Globus pallidus (tissue), 1 donor: ENCODE measurements at regions not wholly inside any gene's neighbourhood (a gene's known extent, or its start where the extent isn't known, plus 50 kb on each side); places are given as distances from the start of the nearest gene placed in this dataset.
"Not testable (repeated sequence)": the region's sequence is repeated elsewhere in the genome, so short reads cannot be mapped to it uniquely, and the experiment has no call there.

Experiments used
- DNase-seq: peaks from one replicate; pipeline ENCODE4 v3.0.0-alpha.2; 2015; ENCODE audit warnings: low spot score

DNA sequence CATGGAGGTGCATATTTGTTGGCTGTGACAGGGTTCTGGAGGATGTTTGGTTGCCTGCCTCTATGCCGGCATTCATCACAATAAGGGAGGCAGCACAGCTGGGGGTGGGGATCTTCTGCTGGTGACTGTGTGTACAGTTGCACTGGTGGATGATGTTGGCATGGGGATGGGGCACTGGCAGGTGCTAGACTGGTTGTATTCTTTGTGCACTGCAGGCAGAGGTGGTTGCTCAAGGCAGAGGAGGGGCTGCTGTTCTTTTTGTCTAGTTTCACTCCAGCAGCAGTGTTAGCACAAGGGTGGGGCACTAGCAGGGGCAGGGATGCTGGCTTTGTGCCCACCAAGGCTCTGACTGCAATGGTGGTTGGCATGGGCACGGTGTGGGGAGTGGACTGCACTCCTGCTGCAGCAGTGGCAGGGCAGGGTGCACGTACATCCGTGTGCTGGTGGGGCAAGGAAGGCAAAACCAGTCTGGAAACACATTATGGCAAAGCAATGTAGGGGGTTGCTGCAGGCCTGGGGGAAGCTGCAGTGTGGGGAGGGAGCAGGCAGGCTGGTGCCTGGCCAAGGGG lies 69.3 kb downstream of the ISOC1 start:
- DNase-seq: no peak

DNA sequence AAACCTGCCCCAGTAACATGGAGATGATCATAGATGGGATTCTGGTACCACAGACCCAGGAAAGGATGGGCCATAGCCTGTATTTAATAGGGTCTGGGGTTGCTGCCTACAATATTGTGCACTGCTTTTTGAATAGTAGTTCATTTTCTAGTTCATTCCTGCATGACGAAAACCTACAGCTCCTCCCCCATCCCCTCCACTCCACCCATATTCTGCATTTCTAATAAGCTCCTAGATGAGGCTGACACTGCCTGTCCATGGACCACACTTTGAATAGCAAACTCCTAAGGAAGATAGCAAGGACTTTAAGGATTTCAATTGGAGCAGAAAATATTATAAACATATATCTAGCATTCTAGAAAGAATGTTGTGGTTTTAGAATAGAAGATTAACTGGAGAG lies 75.5 kb downstream of the ISOC1 start:
- no peak for DNase-seq

DNA sequence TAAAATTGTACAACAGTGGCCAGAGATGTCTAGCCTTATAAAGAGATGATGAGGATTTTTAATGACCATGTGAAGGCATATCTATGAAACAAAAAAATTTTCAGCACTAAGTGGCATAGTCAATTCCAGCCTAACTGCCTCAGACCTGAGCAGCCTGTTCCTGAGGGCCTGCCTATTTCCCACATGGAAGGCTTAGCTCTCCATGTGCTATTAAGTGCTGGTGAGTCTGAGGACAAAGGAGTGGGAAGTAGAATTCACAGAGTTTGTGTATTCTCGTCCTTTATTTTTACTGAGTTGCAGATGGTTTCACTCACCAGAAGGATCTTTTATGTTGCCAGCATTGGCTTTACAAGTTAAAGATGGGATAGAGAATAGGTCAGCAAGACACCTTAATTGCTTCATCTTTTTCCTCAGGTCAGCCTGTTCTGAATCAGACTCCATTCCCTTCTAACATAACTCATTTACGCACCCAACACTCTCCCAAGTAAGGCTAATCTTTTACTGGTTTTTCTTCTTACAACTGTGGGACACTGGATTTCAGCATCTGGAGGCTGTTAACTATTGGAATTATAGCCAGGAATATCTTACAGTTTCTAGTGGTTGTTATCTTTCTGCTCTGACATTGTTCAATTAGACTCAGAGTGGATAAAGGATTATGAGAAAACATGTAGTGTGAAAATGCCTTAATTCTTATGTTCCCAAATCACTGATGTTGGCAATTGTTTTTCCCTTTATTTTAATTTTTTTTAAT lies 76.8 kb downstream of the ISOC1 start:
- no peak for DNase-seq

DNA sequence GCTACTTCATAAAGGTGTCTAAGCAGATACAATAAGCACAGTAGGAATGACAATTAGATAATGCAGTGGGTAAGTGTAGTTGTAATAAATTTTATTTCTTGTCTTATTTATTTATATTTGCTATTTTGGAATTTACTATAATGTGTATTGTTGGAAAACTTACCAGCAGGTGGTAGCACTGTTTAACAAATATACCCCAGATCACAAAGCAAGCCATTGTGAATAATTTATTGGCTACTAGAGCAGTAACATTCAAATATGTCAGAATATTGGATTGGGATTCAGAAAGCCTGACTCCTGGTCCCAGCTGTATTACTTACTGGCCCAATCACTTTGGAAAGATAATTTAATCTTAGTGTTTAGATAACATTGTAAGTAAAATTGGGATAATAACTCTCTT lies 78.0 kb downstream of the ISOC1 start:
- peak; percentile 74 for DNase-seq

DNA sequence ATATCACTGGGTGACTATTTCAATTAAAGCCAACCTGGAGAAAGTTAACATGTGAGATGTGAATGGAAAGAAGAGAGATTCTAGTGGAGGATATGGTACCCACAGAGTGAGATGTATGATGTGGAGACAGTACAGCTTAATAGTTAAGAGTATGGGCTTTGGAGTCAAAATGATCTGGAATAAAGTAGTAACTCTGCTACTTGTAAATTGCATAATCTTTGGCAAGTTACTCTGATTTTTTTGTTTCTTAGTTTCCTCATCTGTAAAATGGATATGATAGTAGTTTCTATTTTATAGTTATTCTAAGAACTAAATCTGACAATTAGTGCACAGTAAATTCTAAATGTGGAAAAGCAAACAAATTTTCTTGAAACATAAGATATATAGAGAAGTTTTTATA lies 79.2 kb downstream of the ISOC1 start:
- no peak for DNase-seq

DNA sequence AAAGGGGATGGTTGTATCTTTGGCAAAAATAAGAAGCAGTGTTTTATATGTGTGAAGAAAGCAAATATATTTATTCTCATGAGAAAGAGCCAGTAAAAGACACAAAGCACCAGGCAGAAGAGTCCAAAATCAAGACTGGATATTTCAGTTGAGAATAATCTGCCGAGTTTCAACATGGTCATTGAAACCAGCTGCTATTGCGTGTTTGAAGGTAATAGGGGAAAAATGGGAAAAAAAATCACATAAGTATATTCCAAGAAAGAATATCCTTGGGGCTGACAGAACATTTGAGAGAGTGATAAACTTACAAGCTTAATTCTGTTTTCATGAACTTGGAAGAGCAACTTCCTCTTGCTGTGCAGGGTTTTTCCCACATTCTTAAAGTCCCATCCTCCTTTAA lies 79.9 kb downstream of the ISOC1 start:
- DNase-seq: no peak

DNA sequence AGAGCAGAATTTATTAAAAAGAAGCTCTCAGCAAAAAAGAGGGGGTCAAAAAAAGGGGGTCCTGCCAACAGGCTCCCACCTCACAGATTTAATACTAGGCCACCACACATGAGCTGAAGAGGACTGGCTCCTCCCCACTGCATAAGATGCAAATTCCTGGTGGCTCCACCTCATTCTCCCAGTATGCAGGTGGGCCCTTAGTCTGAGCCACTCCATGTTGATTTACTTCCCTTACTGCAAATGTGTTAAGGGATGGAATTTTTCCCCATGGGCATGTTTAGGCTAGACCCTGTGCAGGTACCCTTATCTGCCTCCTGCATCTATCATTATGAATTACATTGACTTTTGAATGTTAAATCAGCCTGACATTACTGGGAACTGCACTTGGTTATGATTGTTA lies 82.9 kb downstream of the ISOC1 start:
- DNase-seq: no peak

DNA sequence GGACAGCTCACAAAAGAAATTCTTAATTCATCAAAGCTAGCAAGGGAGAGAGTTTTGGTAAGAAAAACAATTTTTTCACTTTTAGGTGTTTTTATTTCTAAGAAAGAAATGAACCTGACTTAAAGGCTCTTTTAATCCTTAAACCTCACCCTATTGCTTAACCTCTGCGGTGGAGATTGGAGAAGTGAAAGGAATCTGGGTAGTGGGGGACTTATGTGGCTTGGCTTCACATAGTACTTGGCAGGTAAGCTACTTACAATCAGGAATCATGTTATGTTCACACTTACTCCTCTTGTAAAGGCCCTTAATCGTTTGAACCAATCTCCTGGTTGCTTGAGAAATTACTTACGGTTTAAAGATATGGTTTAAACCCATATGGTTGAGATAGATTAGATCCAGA lies 104.8 kb downstream of the ISOC1 start:
- no peak for DNase-seq

DNA sequence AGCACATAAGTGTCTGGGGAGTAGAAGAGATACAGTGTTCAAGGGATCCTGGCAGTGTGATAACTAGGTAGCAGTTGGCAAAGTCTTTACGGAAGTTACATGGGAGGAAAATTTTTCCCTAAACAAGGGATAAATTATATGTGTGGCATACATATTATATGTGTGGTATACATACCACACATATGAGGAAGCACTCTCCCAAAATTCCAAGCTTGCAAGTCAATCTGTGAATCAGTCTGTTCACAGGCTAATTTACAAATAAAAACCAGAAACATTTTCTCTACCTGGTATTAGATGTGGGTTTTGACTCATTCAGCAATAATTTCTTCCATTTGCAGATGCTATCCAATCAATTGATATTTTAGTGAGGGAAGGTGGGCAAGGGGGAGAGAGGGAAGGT lies 110.0 kb downstream of the ISOC1 start:
- DNase-seq: no peak

DNA sequence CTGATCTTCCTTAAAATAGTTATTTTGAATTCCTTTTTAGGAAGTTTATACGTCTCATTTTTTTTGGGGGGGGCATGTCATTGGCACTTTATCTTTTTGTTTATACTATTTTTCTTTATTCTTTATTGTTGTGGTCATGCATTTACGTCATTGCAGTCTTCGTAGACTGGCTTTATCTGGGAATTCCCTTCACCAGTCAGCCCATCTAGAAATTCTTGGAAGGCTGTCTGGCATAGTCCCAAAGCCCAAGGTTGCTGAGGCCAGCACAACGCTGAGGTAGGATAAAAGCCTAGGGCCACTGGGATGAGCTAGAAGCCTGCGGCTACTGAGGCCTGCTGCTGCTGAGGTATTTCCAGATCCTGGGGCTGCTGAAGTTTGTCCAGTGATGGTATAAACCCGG lies 121.5 kb downstream of the ISOC1 start:
- no peak for DNase-seq

DNA sequence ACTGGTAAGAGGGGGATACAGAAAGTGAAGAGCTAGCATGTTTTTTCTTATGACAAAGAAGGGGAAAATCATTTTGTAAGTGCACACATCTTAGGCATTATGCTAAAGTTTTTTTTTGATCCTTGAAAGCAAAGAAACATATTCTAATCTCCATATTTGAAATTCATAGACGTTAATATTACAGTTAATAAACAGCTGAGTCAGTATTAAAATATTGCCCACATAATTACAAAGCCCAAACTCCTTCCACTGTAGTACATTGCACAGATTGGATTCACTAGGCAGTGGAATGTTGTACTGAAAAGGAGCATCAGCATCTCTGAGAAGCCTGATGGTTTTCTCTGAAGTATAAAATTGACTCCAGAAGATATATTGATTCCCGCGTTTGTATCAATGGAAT lies 122.6 kb downstream of the ISOC1 start:
- DNase-seq: no peak

DNA sequence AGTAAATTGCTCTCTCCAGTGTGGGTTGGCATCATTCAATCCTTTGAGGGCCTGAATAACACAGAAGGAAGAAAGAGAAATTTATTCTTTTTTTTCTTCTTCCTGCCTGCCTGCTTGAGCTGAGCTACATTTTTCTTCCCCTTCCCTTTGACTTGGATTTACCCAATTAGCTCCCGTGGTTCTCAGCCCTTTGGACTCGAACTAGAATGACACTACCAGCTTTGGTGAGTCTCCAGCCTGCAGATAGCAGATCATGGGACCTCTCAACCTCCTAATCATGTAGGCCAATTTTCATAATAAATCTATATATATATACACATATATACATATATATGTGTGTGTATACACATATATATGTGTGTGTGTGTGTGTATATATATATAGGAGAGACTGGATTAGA lies 128.6 kb downstream of the ISOC1 start:
- DNase-seq: no peak

DNA sequence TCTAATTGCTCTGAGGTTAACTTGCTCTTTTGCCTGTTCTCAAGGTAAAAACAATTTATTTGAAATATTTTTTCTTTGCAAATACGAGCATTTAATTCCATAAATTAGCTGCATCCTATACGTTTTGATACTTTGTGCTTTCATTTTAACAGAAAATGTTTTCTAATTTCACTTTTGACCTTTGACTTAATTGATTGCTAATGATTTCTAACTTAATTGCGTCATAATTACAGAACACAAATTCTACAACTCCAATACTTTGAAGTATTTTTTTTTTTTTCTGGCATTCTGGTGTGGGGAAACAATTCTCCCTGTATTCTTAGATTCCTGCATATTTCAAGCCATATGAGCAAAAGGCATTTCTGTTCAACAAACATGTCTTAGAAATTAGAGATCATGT lies 134.0 kb downstream of the ISOC1 start:
- no peak for DNase-seq

DNA sequence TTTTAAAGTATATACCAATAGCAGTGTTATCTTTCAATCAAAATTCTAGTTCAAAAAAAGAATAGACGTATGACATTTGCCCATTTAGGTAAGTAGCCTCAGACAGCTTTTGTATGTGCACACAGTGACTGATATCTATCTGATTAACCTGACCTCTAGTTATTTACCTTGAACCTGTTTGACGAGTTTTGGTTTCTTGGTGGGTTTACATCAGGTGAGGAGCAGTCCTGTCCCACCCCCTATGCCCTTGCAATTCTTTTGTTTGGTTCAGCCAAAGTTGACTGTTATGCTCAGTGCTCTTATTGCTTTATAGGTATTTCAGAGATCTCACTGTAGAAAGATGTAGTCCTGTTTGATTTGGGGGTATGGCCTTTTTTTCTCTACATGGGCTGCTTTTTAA lies 147.2 kb downstream of the ISOC1 start:
- no peak for DNase-seq

DNA sequence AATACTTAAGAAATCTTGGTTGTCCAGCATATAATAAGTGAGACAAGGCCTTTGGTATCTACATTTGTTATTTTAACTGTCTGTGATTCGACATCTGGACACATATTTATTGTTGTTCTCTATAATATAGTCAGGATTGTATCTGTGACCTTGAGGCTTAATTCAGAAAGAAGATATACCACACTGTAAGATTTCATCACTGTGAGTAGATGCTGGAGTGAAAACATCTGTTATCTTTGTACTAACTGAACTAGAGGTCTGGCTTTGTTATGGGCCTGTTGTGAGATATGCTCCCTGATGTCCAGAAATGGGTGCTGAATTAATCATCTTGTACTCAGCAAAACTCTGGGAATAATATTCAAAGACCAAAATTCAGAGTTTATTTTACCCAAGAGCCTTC lies 148.5 kb downstream of the ISOC1 start:
- DNase-seq: no peak

DNA sequence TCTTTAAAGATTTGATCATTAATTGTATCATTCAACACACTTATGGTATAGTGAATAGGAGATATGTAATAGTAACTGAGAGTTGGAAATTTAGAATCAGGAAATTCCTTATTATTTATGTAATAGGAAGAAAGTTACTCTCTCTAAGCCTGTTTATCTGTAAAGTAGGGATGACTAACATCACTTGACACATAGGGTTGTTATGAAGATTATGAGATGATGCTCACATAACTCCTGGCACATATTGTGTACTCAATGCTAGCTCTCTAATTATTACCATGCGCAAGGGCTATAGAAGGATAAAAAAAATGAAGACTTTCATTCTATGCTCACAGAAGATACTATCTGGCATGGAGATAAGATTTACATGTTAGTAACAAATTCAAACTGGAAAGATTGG lies 149.9 kb downstream of the ISOC1 start:
- no peak for DNase-seq

DNA sequence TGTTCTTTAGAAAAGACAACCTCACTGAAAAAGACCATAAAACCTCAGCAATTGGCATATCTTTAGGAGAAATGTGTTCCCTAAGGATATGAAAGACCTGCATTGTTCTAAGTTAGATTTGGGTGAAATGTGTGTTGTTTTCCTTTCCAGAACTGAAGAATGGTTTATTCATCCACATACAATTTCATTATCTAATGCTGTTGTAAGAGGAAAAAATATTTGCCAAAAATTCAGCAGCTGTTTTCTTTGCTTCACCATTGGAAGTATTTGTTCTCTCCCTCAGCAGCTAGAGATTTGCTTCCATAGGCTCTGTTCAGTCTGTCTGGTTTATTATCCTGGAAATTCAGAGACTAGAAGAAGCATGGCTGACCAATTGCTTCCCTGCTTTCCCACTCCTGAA lies 150.9 kb downstream of the ISOC1 start:
- DNase-seq: peak; percentile 96

DNA sequence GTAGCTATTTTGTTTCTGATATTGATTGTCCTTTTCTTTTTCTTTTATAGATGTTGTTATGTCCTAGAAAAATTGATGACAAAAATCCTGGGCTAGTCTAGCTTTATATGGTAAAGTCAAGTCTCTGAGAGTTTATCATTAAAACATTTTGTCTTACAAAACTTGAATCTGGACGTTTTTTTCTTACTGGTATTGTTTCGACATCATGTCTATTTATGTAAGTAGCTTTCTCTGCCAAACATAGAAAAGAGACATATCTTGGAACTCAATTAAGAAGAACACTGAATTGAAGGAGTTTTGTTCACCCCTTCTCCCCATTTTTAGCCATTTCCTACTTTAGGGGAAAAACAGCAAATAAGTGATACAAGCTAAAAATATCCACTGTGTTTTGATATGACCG lies 151.5 kb downstream of the ISOC1 start:
- DNase-seq: peak; percentile 29

DNA sequence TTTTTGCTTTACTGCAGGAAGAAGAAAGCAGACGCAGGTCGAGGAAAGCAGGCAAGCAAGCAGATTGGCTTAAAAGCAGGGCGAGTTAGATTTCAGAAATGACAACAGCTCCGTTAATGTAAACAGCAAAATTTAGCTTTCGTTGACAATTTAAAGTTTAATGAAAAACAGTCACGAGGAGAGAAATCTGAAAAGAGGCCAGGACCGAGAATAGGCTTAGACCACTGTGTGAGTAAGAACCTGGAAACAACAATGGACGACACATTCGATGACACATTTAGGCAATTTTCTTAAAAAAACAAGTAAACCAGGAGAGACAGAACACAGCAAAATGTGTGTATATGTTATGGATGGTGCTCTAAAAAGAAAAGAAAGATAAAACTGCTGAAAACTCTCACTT lies 155.3 kb downstream of the ISOC1 start:
- no peak for DNase-seq

DNA sequence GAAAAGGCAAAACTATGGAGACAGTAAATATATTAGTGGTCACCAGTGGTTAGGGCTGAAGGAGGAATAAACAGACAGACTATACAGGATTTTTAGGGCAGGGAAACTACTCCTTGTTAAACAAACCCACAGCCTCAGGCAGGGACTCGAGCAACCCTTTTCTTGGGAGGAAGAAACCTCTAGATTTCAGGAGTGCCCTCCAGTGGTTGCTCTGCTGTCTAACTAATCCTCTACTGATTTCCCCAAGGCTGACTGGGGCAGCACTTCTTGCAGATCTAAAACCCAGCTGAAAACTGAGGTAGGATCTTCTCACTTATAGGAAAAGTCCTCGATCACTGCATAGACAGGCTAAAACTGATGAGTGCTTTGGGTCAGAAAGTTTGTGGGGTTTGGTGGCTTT lies 176.8 kb downstream of the ISOC1 start:
- peak; percentile 46 for DNase-seq

DNA sequence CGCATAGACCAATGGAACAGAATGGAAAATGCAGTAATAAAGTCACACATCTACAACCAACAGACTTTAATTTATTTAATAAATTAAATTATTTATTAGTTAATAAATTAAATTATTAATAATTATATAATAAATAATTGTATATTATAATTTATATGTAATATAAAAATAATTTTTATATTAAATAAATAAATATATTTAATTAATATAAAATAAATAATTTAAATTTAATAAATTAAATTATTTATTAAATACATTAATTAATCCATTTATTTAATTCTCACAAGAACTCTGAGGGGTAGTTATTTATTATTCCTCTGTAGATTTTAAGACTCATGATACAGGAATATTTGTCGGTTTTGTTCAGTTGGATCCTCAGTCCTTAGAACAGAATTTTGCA lies 176.1 kb upstream of the ADAMTS19 start:
- no peak for DNase-seq

DNA sequence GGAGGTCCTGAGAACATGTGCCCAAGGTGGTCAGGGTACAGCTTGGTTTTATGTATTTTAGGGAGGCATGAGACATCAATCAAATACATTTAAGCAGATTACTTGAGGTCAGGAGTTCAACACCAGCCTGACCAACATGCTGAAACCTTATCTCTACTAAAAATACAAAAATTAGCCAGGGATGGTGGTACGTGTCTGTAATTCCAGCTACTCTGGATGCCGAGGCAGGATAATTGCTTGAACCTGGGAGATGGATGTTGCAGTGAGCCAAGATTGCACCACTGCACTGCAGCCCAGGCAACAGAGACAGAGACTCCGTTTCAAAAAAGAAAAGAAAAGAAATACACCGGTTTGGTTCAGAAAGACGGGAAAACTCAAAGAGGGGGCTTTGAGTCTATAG lies 165.9 kb upstream of the ADAMTS19 start:
- DNase-seq: not testable (repeated sequence)

DNA sequence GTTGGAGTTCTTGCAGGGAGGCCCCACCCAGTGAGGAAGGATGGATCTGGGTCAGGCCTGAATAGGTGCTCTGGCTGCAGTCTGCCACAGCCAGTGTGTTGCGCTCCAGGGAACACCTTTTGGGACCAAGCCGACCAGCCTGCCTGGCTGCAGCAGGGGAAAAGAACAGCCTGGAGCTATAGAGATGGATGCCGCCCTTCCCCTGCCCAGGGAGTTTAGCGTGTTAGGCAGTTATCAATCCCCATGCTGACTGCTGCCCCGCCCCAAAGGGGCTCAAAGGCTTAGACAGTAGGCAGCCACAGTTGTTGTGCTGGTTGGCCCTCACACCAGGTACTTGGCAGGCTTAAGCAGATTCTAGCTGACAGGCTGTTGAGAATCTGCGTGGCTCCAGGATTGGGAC lies 153.4 kb upstream of the ADAMTS19 start:
- DNase-seq: no peak

DNA sequence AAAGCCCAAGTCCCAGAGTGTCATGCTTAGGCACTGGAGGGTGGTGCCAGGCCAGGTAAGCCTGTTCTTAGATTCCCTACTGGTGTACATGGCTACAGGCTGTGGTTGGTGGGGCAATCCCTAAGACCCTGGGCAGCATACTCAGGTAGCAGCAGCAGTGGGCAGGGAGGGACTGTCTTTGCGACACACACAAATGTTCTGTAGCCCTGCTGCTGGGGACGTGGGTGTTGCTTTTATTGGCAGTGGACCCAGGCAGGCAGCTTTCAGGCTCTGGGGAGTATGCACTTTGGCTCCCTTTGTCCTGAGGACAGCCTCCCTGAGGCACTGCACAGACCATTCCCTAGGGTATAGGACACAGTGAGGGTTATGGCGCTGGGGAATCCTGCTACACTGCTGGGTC lies 137.1 kb upstream of the ADAMTS19 start:
- no peak for DNase-seq
